Neural progenitor cell (in vitro differentiated cells): ENCODE measurements at regions not wholly inside any gene's neighbourhood (a gene's known extent, or its start where the extent isn't known, plus 50 kb on each side); places are given as distances from the start of the nearest gene placed in this dataset.
"Not testable (repeated sequence)": the region's sequence is repeated elsewhere in the genome, so short reads cannot be mapped to it uniquely, and the experiment has no call there.

Experiments
- DNase-seq: peaks from one replicate; pipeline ENCODE4 v3.0.0-alpha.2; 2016; ENCODE audit warnings: low spot score
- H2AFZ ChIP-seq: fragments of 200-600 bp; sonication (generic); replicated peaks from 2 replicates; pipeline ENCODE4 v1.6.1; 2016; ENCODE audit warnings: antibody characterized with exemption
- H3F3A ChIP-seq: fragments of 200-600 bp; sonication (generic); 2 replicates; pipeline ENCODE4 v1.6.1; 2016; ENCODE audit warnings: antibody characterized with exemption, low read depth
- H3K27ac ChIP-seq: fragments of 200-600 bp; sonication (generic); 2 replicates; pipeline ENCODE4 v1.5.1; 2016; ENCODE audit warnings: mild to moderate bottlenecking
- H3K27me3 ChIP-seq: fragments of 200-600 bp; sonication (generic); 2 replicates; pipeline ENCODE4 v1.6.1; 2016; ENCODE audit warnings: mild to moderate bottlenecking, moderate library complexity
- H3K36me3 ChIP-seq: fragments of 200-600 bp; sonication (generic); 2 replicates; pipeline ENCODE4 v1.5.1; 2016
- H3K4me1 ChIP-seq: fragments of 200-600 bp; sonication (generic); 2 replicates; pipeline ENCODE4 v1.6.1; 2016; ENCODE audit warnings: mixed run types
- H3K4me2 ChIP-seq: fragments of 200-600 bp; sonication (generic); 2 replicates; pipeline ENCODE4 v1.6.1; 2016
- H3K4me3 ChIP-seq: fragments of 200-600 bp; sonication (generic); 2 replicates; pipeline ENCODE4 v1.5.1; 2016
- H3K79me2 ChIP-seq: fragments of 200-600 bp; sonication (generic); 2 replicates; pipeline ENCODE4 v1.6.1; 2016; ENCODE audit warnings: low read depth
- H3K9ac ChIP-seq: fragments of 200-600 bp; sonication (generic); 2 replicates; pipeline ENCODE4 v1.6.1; 2016
- H3K9me3 ChIP-seq: fragments of 200-600 bp; sonication (generic); 2 replicates; pipeline ENCODE4 v1.5.1; 2016; ENCODE audit warnings: low read depth
- H4K20me1 ChIP-seq: fragments of 200-600 bp; sonication (generic); 2 replicates; pipeline ENCODE4 v1.6.1; 2016; ENCODE audit warnings: low read depth
- H3K27ac Mint-ChIP-seq: 3 replicates; pipeline ENCODE4 v1.8.0; 2021; ENCODE audit warnings: mixed read lengths
- H3K27me3 Mint-ChIP-seq: 2 replicates; pipeline ENCODE4 v1.8.0; 2022; ENCODE audit warnings: low read depth, mild to moderate bottlenecking, inconsistent platforms, moderate library complexity, mixed read lengths; ENCODE audit not compliant: insufficient read depth
- H3K36me3 Mint-ChIP-seq: 3 replicates; pipeline ENCODE4 v1.8.0; 2021; ENCODE audit warnings: mixed read lengths
- H3K4me1 Mint-ChIP-seq: 3 replicates; pipeline ENCODE4 v1.8.0; 2021; ENCODE audit warnings: mixed read lengths
- H3K4me3 Mint-ChIP-seq: 3 replicates; pipeline ENCODE4 v1.8.0; 2021; ENCODE audit warnings: mild to moderate bottlenecking, moderate library complexity, mixed read lengths
- H3K9me3 Mint-ChIP-seq: 3 replicates; pipeline ENCODE4 v1.8.0; 2020; ENCODE audit warnings: mixed read lengths
- CTCF ChIP-seq: fragments of 200-600 bp; sonication (generic); IDR thresholded peaks from 2 replicates; pipeline ENCODE4 v1.5.1; 2017; ENCODE audit warnings: antibody characterized with exemption, mild to moderate bottlenecking
- EZH2 ChIP-seq: fragments of 200-600 bp; sonication (generic); IDR thresholded peaks from 2 replicates; pipeline ENCODE4 v1.6.1; 2017; ENCODE audit warnings: antibody characterized with exemption, mild to moderate bottlenecking, moderate library complexity
- EZH2phosphoT487 ChIP-seq: fragments of 200-600 bp; sonication (generic); IDR thresholded peaks from 2 replicates; pipeline ENCODE4 v1.6.1; 2017; ENCODE audit warnings: antibody characterized with exemption

DNA sequence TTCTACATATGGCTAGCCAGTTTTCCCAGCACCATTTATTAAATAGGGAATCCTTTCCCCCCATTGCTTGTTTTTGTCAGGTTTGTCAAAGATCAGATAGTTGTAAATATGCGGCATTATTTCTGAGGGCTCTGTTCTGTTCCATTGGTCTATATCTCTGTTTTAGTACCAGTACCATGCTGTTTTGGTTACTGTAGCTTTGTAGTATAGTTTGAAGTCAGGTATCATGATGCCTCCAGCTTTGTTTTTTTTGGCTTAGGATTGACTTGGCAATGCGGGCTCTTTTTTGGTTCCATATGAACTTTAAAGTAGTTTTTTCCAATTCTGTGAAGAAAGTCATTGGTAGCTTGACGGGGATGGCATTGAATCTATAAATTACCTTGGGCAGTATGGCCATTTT lies 60.0 kb upstream of the GPC3 start:
- H3K4me1 Mint-ChIP-seq, H3K9ac ChIP-seq, H3K79me2 ChIP-seq, H3K9me3 ChIP-seq, H3K36me3 ChIP-seq, H3K4me1 ChIP-seq, H3K36me3 Mint-ChIP-seq, H4K20me1 ChIP-seq, DNase-seq, H3K4me3 ChIP-seq, H3K4me2 ChIP-seq, H2AFZ ChIP-seq, H3K27ac ChIP-seq, H3K27ac Mint-ChIP-seq, H3F3A ChIP-seq, H3K27me3 ChIP-seq, H3K27me3 Mint-ChIP-seq, H3K4me3 Mint-ChIP-seq: not testable (repeated sequence)
- peaks cover 31% of the 10 kb centered on the region for H3K9me3 Mint-ChIP-seq

- H3K9ac ChIP-seq, H3K27ac ChIP-seq, H3K4me1 ChIP-seq, H3K4me2 ChIP-seq, H2AFZ ChIP-seq, DNase-seq, H3K36me3 Mint-ChIP-seq, H3K27me3 Mint-ChIP-seq, H3K79me2 ChIP-seq, H3K9me3 ChIP-seq, H4K20me1 ChIP-seq, H3K36me3 ChIP-seq, H3K4me1 Mint-ChIP-seq, H3K4me3 Mint-ChIP-seq, H3K27ac Mint-ChIP-seq, H3K27me3 ChIP-seq, H3K4me3 ChIP-seq, H3F3A ChIP-seq: not testable (repeated sequence)
- H3K9me3 Mint-ChIP-seq, result peaks cover 11% of the 10 kb centered on the region
These were observed 81.7 kb upstream of the GPC3 start for GRCh38 chrX:134067107-134067506.

GRCh38 chrX:134071899-134072298 lies 86.5 kb upstream of the GPC3 start:
- H3K27ac Mint-ChIP-seq, H3K36me3 Mint-ChIP-seq: not testable (repeated sequence)
- peak; percentile 38 for TF ChIP-seq CTCF

DNA sequence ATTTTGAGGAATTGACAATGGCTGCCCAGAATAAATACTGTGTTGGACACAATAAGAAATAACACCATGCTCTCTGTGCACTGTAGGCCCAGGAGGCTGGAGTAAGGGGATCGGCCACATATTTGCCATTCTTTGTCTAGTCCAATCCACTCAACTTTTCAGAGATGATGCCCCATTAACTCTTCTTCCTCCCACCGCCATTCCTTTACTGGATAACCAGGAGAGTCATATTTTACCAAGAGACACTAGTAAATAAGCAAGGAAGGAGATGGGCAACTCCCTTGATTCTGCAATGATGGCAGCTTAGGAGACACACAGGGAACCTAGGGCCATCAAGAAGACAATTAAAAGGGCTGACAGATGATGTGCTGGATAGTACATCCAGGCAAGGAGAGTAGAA lies 87.9 kb upstream of the GPC3 start:
- TF ChIP-seq CTCF (no peak), EZH2 (no peak), EZH2phosphoT487 (no peak)
- Mint-ChIP-seq H3K4me1 (peaks cover 2% of the 10 kb centered on the region), H3K27ac (no peak overlapping the region), H3K36me3 (no peaks in the 10 kb centered on the region), H3K4me3 (no peak overlapping the region), H3K27me3 (peaks cover 5% of the 10 kb centered on the region), H3K9me3 (peaks cover 6% of the 10 kb centered on the region)
- no peak overlapping the region for H3K4me2 ChIP-seq
- no peaks in the 10 kb centered on the region for H3K4me1 ChIP-seq
- H3K4me3 ChIP-seq, result no peak overlapping the region
- no peaks in the 10 kb centered on the region for H4K20me1 ChIP-seq
- H3K27ac ChIP-seq, result no peak overlapping the region
- H2AFZ ChIP-seq, result no peak overlapping the region
- H3F3A ChIP-seq, result peaks cover 12% of the 10 kb centered on the region
- no peaks in the 10 kb centered on the region for H3K79me2 ChIP-seq
- DNase-seq, result no peak
- H3K27me3 ChIP-seq, result no peaks in the 10 kb centered on the region
- no peaks in the 10 kb centered on the region for H3K36me3 ChIP-seq
- peaks cover 2% of the 10 kb centered on the region for H3K9me3 ChIP-seq
- no peak overlapping the region for H3K9ac ChIP-seq

More at GRCh38 chrX:134071899-134072298, 86.5 kb upstream of the GPC3 start:
- not testable (repeated sequence) for H3K27me3 Mint-ChIP-seq, DNase-seq, H3K9ac ChIP-seq, H3K4me1 Mint-ChIP-seq, H3K79me2 ChIP-seq, H4K20me1 ChIP-seq, H3K9me3 Mint-ChIP-seq, H3K4me3 ChIP-seq, H3K4me1 ChIP-seq, H3K27me3 ChIP-seq, H3K27ac ChIP-seq, H3K4me3 Mint-ChIP-seq, H3K36me3 ChIP-seq, H2AFZ ChIP-seq, H3K4me2 ChIP-seq, H3K9me3 ChIP-seq
- peaks cover 12% of the 10 kb centered on the region for H3F3A ChIP-seq
